CD14-positive monocyte (primary cell): ENCODE measurements at regions not wholly inside any gene's neighbourhood (a gene's known extent, or its start where the extent isn't known, plus 50 kb on each side); places are given as distances from the start of the nearest gene placed in this dataset.

Experiments used
- DNase-seq, 3 donors: peaks; one replicate each; pipeline ENCODE4 v3.0.0-alpha.2; 2011 to 2022
- H2AFZ ChIP-seq: 2 replicates; pipeline ENCODE4 v1.6.0; 2012; ENCODE audit warnings: mild to moderate bottlenecking, low read depth, low read length, inconsistent platforms; ENCODE audit not compliant: insufficient read depth, poor library complexity, severe bottlenecking
- H3K27ac ChIP-seq, 2 donors: 1 replicate in 1 of 2; 2 replicates in 1 of 2; pipeline ENCODE4 v1.5.1; 2012 to 2013; ENCODE audit warnings: low read length in 2 of 2, control low read depth in 1 of 2, inconsistent platforms in 1 of 2, low read depth in 1 of 2, mild to moderate bottlenecking in 1 of 2
- H3K27me3 ChIP-seq, 2 donors: one replicate each; pipeline versions ENCODE4 v1.6.0 to v1.6.1; 2011 to 2013; ENCODE audit warnings: low read length in 2 of 2; ENCODE audit not compliant: control insufficient read depth in 2 of 2, insufficient read depth in 2 of 2
- H3K36me3 ChIP-seq, 2 donors: replicated peaks in 1 of 2; 1 replicate in 1 of 2; 2 replicates in 1 of 2; pipeline versions ENCODE4 v1.5.1 to v1.6.1; 2012 to 2013; ENCODE audit warnings: low read length in 2 of 2, control low read depth in 1 of 2, inconsistent platforms in 1 of 2, mild to moderate bottlenecking in 1 of 2; ENCODE audit not compliant: insufficient read depth in 2 of 2, control insufficient read depth in 1 of 2
- H3K4me1 ChIP-seq, 2 donors: 1 replicate in 1 of 2; 2 replicates in 1 of 2; pipeline versions ENCODE4 v1.5.1 to v1.6.1; 2012 to 2013; ENCODE audit warnings: low read length in 2 of 2, control low read depth in 1 of 2, inconsistent platforms in 1 of 2, mild to moderate bottlenecking in 1 of 2, moderate library complexity in 1 of 2; ENCODE audit not compliant: insufficient read depth in 2 of 2, control insufficient read depth in 1 of 2
- H3K4me2 ChIP-seq: replicated peaks from 2 replicates; pipeline ENCODE3; 2012; ENCODE audit warnings: low read length, moderate library complexity, mild to moderate bottlenecking; ENCODE audit not compliant: poor library complexity, severe bottlenecking; ENCODE audit errors: extremely low read depth
- H3K4me3 ChIP-seq, 3 experiments: fragments of 200-600 bp in 1 of 3; sonication (generic) in 1 of 3; replicated peaks in 1 of 3; 1 replicate in 2 of 3; 2 replicates in 1 of 3; pipeline ENCODE4 v1.5.1; 2011 to 2013; ENCODE audit warnings: low read length in 3 of 3, mild to moderate bottlenecking in 3 of 3, control low read depth in 2 of 3, low read depth in 2 of 3, inconsistent platforms in 1 of 3, moderate library complexity in 1 of 3
- H3K79me2 ChIP-seq: 2 replicates; pipeline ENCODE4 v1.6.0; 2012; ENCODE audit warnings: mild to moderate bottlenecking, control low read depth, inconsistent platforms, low read length, moderate library complexity; ENCODE audit not compliant: insufficient read depth
- H3K9ac ChIP-seq: 2 replicates; pipeline ENCODE4 v1.6.0; 2017; ENCODE audit warnings: low read length, mild to moderate bottlenecking; ENCODE audit not compliant: insufficient read depth, poor library complexity, severe bottlenecking
- H3K9me3 ChIP-seq, 2 donors: replicated peaks in 1 of 2; 1 replicate in 1 of 2; 2 replicates in 1 of 2; pipeline versions ENCODE4 v1.5.1 to v1.6.1; 2012 to 2013; ENCODE audit warnings: low read length in 2 of 2, control low read depth in 1 of 2; ENCODE audit not compliant: control insufficient read depth in 1 of 2, insufficient read depth in 1 of 2
- H4K20me1 ChIP-seq: 2 replicates; pipeline ENCODE4 v1.6.0; 2012; ENCODE audit warnings: mild to moderate bottlenecking, low read length, control low read depth, moderate library complexity; ENCODE audit not compliant: insufficient read depth
- H3K27ac Mint-ChIP-seq, 7 donors: one replicate each; pipeline ENCODE4 v1.8.0; 2020; ENCODE audit warnings: mild to moderate bottlenecking in 7 of 7, mixed read lengths in 7 of 7, moderate library complexity in 6 of 7, inconsistent platforms in 2 of 7
- H3K27me3 Mint-ChIP-seq, 3 donors: one replicate each; pipeline ENCODE4 v1.8.0; 2021 to 2022; ENCODE audit warnings: low read depth in 3 of 3, mild to moderate bottlenecking in 3 of 3, mixed read lengths in 3 of 3, moderate library complexity in 3 of 3, inconsistent platforms in 1 of 3
- H3K36me3 Mint-ChIP-seq, 2 donors: one replicate each; pipeline ENCODE4 v1.8.0; 2020; ENCODE audit warnings: mixed read lengths in 2 of 2, inconsistent platforms in 1 of 2, mild to moderate bottlenecking in 1 of 2
- H3K4me1 Mint-ChIP-seq: one replicate; pipeline ENCODE4 v1.8.0; 2020; ENCODE audit warnings: mild to moderate bottlenecking, mixed read lengths
- H3K4me3 Mint-ChIP-seq, 2 donors: one replicate each; pipeline ENCODE4 v1.8.0; 2020; ENCODE audit warnings: mild to moderate bottlenecking in 2 of 2, mixed read lengths in 2 of 2, moderate library complexity in 1 of 2
- H3K9me3 Mint-ChIP-seq, 7 donors: one replicate each; pipeline ENCODE4 v1.8.0; 2020 to 2022; ENCODE audit warnings: mixed read lengths in 7 of 7, mild to moderate bottlenecking in 6 of 7, moderate library complexity in 6 of 7, inconsistent platforms in 2 of 7
- WGBS: methylation state at CpG from one replicate; pipeline ENCODE4 v1.1.5; 2013; ENCODE audit warnings: missing lambda C conversion rate; ENCODE audit not compliant: insufficient coverage; 5-methylcytosine and 5-hydroxymethylcytosine counted together
- intact Hi-C, 2 donors: fragments of 100-400 bp; cut with micrococcal nuclease; formaldehyde crosslinking; loops; one replicate each; pipeline versions ENCODE4 v1.15.0 to v1.15.1; 2023
- TF ChIP-seq, protein P1 (sequence below): fragments of 200-600 bp; IDR thresholded peaks from one replicate; pipeline ENCODE4 v1.8.0; 2022; ENCODE audit warnings: antibody characterized with exemption, mild to moderate bottlenecking

- no peaks in the 10 kb centered on the region for H3K9me3 ChIP-seq
- H3K4me2 ChIP-seq, result no peak overlapping the region
- no peak overlapping the region for H3K4me3 ChIP-seq
- no peak for DNase-seq
- no peak overlapping the region for H3K9ac ChIP-seq
- H3K4me1 ChIP-seq, result no peaks in the 10 kb centered on the region
- H4K20me1 ChIP-seq, result no peaks in the 10 kb centered on the region
- H3K27me3 Mint-ChIP-seq, result no peaks in the 10 kb centered on the region
- WGBS, result 92% methylated on average over 4 of the region's 5 CpGs
- no peak overlapping the region for H3K4me3 Mint-ChIP-seq
- no peaks in the 10 kb centered on the region for H3K36me3 ChIP-seq
- no peaks in the 10 kb centered on the region for H3K36me3 Mint-ChIP-seq
- H3K27ac ChIP-seq, result no peak overlapping the region
- intact Hi-C loops, result no loop called here
- H3K27me3 ChIP-seq, result no peaks in the 10 kb centered on the region
- H3K4me1 Mint-ChIP-seq, result no peaks in the 10 kb centered on the region
- no peak overlapping the region for H2AFZ ChIP-seq
- no peaks in the 10 kb centered on the region for H3K79me2 ChIP-seq
- H3K27ac Mint-ChIP-seq, result no peak overlapping the region
- H3K9me3 Mint-ChIP-seq, result peaks cover 0 to 2% (median 0%) of the 10 kb centered on the region in 7 donors
- TF ChIP-seq, protein P1, sequence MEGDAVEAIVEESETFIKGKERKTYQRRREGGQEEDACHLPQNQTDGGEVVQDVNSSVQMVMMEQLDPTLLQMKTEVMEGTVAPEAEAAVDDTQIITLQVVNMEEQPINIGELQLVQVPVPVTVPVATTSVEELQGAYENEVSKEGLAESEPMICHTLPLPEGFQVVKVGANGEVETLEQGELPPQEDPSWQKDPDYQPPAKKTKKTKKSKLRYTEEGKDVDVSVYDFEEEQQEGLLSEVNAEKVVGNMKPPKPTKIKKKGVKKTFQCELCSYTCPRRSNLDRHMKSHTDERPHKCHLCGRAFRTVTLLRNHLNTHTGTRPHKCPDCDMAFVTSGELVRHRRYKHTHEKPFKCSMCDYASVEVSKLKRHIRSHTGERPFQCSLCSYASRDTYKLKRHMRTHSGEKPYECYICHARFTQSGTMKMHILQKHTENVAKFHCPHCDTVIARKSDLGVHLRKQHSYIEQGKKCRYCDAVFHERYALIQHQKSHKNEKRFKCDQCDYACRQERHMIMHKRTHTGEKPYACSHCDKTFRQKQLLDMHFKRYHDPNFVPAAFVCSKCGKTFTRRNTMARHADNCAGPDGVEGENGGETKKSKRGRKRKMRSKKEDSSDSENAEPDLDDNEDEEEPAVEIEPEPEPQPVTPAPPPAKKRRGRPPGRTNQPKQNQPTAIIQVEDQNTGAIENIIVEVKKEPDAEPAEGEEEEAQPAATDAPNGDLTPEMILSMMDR, result no peak
Measured at GRCh38 chr2:220588148-220588547, 960.7 kb downstream of the SLC4A3 start.

DNA sequence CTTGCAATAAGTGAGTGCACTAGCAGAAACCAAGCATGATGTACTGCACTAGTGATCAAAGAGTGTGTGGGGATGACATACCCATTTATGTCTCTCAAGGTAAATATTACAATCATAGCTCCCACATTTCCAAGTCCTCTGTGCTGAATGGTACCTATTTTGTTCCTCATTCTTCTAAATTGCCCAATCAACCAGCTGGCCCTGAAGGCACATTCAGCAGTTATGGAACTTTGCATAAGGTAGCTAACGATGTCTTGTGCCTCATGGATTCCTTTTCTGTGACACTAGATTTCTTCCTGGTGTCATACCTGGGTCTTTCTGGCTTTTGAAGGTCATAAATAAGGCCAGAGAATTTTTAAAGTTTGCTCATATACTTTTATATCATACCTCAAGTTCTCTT, 963.0 kb downstream of the SLC4A3 start:
- Histone ChIP-seq H3K27me3 (no peaks in the 10 kb centered on the region), H3K4me1 (no peaks in the 10 kb centered on the region), H3K36me3 (no peaks in the 10 kb centered on the region), H3K4me2 (no peak overlapping the region), H3K4me3 (no peak overlapping the region), H3K79me2 (no peaks in the 10 kb centered on the region), H2AFZ (no peak overlapping the region), H3K9ac (no peak overlapping the region), H3K27ac (no peak overlapping the region), H4K20me1 (no peaks in the 10 kb centered on the region), H3K9me3 (no peaks in the 10 kb centered on the region)
- WGBS, result no CpG with 5 or more reads among the region's 1 CpG
- no peak for DNase-seq
- Mint-ChIP-seq H3K9me3 (peaks cover 0 to 5% (median 0%) of the 10 kb centered on the region in 7 donors), H3K4me3 (no peak overlapping the region), H3K27me3 (peaks cover 0 to 1% (median 0%) of the 10 kb centered on the region in 3 donors), H3K27ac (no peak overlapping the region), H3K36me3 (no peaks in the 10 kb centered on the region), H3K4me1 (no peaks in the 10 kb centered on the region)
- intact Hi-C loops, result no loop called here
- TF ChIP-seq, protein P1, result no peak
